ENCODE measurements at regions not wholly inside any gene's neighbourhood (a gene's known extent, or its start where the extent isn't known, plus 50 kb on each side); places are given as distances from the start of the nearest gene placed in this dataset.
"Not testable (repeated sequence)": the region's sequence is repeated elsewhere in the genome, so short reads cannot be mapped to it uniquely, and the experiment has no call there.

DNA sequence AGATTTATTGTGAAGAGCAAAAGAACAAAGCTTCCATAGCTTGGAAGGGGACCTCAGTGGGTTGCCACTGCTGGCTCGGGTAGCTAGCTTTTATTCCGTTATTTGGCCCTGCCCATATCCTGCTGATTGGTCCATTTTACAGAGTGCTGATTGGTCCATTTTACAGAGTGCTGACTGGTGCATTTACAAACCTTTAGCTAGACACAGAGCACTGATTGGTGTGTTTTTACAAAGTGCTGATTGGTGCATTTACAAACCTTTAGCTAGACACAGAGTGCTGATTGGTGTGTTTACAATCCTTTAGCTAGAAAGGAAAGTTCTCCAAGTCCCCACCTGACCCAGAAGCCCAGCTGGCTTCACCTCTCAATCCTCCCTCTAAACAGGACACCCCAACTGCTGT, 91.6 kb downstream of the EBLN2 start:
- TF ChIP-seq, protein P1, sequence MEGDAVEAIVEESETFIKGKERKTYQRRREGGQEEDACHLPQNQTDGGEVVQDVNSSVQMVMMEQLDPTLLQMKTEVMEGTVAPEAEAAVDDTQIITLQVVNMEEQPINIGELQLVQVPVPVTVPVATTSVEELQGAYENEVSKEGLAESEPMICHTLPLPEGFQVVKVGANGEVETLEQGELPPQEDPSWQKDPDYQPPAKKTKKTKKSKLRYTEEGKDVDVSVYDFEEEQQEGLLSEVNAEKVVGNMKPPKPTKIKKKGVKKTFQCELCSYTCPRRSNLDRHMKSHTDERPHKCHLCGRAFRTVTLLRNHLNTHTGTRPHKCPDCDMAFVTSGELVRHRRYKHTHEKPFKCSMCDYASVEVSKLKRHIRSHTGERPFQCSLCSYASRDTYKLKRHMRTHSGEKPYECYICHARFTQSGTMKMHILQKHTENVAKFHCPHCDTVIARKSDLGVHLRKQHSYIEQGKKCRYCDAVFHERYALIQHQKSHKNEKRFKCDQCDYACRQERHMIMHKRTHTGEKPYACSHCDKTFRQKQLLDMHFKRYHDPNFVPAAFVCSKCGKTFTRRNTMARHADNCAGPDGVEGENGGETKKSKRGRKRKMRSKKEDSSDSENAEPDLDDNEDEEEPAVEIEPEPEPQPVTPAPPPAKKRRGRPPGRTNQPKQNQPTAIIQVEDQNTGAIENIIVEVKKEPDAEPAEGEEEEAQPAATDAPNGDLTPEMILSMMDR (IDR thresholded peaks at IDR 0.05), result not testable (repeated sequence)
- TF ChIP-seq EP300, POLR2A (IDR thresholded peaks at IDR 0.05): not testable (repeated sequence)

Measured in ovary (tissue), 3 donors.